ENCODE measurements at regions not wholly inside any gene's neighbourhood (a gene's known extent, or its start where the extent isn't known, plus 50 kb on each side); places are given as distances from the start of the nearest gene placed in this dataset.

DNA sequence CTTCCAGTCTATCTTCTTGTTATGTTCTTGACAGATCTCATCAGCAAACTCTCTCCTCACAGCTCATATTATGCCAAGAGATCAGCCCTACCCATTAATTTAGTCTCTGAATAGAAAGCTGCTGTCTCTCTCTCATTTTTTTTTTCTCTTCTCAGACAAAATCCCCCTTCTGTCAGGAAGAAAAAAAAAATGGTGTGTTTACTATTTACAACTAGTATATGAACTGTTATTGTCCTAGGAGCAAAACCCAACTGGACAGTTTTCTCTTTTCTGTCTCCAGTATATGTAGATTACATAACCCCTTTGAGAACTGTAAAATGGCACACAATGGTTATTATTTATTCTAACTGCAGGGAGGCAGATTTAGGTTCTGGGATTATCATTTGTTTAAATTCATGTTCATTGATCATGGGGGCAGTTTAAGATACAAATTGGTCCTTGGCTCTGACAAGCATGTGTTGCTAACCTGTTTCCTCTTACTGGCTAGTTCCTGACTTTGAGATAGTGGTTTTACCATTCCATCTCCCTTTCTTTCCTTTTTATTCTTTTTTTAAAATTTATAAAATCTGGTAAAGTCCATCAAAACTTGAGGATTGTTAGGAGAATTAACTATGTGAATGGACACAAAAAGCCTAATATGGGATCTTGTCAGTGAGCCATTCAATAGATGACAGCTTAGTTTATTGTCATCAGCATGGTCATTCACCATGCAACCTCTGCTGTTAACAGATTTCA lies 210.0 kb upstream of the PAPPA start:
- DNase-seq (ENCODE audit: low read depth), result no peak

DNA sequence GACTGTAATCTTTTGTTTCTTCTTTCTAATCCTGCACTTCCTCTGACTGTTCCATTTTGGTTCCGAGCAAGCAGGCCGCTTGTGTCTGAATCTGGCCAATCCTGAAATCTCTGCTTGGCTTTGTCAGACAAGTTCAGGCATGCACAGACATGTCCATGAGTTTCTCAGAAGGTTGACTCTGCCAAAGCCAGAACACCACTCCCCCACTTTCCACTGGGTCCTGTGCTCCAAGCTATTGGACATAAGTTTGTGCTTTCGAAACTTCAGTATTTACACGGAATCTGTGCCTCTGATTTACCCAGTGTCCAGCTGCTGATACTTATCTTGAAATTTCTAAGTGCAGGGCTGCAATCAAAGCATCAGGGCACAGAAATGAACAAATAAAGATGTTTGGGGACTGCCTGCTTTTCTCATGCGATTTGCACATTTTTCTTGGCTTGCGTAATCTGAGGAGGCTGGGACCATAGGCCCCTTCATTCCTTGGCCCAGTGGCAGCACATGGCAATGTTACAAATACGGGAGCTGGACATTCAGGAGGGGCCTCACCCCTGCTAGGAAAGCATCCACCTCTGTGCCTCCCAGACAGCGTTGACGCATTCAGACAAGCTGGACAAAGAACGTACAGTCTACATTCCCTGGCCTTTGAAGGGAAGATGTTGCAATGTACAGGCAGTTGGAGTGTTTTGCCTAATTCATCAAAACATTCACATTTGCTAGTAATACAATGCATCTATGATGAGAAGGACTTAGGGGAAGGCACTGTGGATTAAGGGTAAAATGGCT lies 209.2 kb upstream of the PAPPA start:
- peak; percentile 100 for DNase-seq (ENCODE audit: low read depth)

DNA sequence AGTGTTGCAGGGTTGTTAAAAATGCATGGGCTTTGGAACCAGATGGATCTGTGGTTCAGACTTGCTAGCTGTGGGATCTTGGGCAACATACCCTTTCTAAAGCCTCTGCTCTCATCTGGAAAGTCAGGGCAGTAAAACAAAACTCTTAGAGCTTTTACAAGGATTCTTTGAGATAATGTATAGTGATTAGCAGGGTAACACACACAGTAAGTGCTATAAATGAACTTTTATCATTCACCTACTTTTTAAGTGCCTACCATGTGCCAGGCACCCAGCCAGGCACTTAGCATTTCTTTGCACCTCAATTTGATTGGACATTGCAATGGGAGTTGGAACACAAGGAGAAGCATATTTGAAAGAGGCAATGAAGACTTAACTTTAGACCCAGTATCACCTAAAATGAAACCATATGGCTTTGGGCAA lies 208.6 kb upstream of the PAPPA start:
- peak; percentile 35 for DNase-seq (ENCODE audit: low read depth)

DNA sequence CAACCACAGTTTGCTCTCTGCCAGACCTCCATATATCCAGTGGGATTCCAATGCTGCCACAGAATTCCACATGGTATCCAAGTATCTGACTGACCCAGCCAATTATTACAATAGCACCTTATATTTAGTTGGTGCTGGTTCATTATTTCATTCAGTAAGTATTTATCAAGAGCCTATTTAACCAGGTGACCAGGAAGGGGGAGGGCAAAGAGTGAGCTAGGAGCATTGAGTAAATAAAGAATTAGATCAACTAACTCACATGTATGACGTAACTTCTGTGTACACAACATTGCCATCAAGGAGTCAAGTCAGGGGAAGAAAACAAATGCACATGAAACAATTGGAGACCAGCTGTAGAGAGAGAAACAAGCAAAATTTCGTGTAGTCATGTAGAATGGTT lies 207.1 kb upstream of the PAPPA start:
- no peak for DNase-seq (ENCODE audit: low read depth)

DNA sequence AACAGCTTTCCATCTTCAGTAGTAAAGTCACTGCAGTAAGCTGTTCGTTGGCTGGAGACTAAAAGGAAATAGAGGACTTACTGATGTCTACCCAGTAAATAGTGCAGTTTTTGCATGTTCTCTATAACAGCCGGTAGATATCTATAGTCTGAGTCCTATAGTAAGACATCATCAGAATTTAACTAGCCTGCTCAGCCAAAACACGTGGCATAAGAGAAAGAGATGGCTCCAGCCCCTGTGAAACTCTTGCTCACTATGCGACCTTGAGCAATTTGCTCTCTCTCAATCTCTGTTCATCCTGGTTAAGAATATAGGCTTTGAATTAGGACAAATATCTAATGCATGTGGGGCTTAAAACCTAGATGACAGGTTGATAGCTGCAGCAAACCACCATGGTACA lies 201.6 kb upstream of the PAPPA start:
- no peak for DNase-seq (ENCODE audit: low read depth)

DNA sequence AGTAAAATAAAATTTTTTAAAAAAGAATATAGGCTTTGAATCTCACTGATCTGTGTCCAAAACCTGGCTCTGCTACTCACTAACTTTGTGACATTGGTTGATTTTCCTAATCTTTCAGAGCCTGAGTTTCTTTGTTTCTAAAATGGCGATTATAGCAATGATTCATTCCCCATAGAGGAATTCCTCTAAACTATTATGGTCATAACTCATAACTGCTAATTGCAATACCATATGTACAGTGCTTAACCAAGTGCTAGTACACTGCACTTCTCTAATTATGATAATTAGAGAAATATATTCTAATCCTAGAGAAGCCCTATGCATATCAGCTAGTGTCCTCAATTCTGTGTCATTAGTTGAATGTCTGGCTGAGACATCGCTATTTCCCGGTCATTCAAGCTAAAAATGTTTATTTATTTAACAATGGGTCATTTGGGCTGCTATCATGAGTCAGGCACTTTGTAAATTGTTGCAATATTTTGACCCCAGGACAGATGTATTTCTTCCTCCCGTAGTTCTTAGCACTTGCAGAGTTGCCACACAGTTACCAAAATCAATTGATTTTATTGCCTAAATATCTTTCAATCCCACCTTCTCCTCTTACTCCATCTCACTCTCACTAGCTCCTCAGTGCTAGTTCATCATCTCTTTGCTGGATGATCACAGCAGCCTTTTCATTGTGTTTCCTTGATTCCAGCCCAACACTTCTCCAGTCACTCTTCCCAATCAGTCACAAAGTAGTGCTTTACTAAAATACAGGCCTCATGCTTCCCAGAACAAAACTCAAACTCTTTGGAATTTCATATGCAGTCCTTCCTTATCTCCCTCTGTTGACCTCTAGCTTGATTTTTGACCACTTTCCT lies 200.9 kb upstream of the PAPPA start:
- peak; percentile 36 for DNase-seq (ENCODE audit: low read depth)

DNA sequence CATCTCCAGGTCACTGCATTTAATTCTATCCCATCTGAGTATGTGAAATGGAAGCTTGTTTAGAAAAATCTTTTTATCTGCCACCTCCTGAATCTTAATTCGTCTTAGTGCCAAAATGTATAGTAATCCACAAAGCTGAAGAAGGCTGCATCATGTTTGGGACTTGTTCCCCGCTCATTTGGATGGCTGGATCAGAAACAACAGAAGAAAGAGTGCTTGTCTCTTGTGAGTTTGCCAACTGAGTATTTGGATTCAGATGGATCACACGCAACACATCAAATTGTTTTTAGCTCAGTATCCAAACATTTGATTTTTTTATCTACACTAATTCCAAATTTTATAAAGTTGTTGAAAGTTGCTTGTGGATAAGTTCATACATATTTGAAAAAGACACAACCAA lies 197.2 kb upstream of the PAPPA start:
- DNase-seq (ENCODE audit: low read depth), result no peak

DNA sequence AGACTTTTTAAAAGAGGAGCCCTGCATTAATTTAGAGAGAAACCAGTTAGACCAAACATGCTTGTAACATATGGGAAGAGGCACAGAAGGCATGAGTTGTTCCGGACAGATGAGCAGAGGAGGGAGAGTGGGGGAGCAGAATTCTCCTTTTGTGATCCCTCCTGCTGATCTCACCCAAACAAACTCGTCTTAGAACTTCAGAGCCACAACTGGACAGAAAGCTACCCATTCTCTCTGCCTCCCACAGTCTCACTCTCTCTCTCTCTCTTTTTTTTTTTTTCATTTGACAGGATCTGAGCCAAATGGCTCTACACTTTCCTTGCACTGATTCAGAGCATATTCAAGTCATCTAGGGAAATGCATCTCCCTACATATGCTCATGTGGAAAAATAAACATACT lies 196.0 kb upstream of the PAPPA start:
- no peak for DNase-seq (ENCODE audit: low read depth)

DNA sequence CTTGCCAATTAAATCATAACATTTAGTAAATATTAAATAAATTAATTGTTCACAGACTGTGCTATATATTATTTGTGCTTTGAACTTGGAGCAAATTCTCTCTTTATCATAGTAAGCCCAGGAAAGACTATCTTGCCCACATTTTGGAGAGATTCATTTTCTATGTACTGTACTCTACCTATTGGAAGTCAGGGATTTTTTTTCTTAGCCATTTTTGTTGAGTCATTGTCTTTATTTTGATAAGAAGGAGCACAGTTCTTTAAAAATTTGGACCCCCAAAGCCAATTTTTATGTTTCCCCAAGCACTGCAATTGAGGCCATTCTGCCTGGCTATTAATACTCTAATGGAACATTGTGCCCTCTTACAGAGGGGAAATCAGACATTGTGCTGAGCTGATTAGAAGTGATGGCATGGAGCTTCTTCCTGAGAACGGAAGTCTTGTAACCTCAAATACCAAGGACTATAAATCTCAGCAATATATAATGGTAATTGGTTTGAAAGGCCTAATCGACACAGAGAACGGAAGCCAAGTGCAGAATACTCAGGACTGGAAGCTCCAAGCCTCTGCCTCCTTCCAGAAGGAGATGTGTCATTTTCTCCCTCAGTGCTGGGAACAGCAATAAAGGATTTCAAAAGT lies 188.8 kb upstream of the PAPPA start:
- no peak for DNase-seq (ENCODE audit: low read depth)

DNA sequence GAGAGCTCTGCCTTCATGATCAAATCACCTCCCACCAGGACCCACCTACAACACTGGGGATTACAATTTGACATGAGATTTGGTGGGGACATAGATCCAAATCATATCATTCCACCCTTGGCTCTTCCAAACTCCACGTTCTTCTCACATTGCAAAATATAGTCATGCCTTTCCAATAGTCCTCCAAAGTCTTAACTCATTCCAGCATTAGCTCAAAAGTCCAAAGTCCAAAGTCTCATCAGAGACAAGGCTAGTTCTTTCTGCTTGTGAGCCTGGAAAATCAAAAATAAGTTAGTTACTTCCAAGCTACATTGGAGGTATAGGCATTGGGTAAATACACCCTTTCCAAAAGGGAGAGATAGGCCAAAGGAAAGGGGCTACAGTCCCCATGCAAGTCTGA lies 186.9 kb upstream of the PAPPA start:
- no peak for DNase-seq (ENCODE audit: low read depth)

DNA sequence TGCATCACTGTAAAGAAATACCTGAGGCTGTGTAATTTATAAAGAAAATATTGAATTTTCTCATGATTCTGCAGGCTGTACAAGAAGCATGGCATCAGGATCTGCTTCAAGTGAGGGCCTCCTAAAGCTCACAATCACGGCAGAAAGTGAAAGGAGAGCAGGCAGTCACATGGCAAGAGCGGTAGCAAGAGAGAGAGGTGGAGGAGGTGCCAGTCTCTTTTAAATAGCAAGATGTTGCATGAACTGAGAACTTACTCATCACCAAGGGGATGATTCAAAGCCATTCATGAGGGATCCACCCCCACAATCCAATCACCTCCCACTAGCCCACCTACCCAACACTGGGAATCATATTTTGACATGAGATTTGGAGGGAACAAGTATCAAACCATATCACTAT lies 184.5 kb upstream of the PAPPA start:
- no peak for DNase-seq (ENCODE audit: low read depth)

DNA sequence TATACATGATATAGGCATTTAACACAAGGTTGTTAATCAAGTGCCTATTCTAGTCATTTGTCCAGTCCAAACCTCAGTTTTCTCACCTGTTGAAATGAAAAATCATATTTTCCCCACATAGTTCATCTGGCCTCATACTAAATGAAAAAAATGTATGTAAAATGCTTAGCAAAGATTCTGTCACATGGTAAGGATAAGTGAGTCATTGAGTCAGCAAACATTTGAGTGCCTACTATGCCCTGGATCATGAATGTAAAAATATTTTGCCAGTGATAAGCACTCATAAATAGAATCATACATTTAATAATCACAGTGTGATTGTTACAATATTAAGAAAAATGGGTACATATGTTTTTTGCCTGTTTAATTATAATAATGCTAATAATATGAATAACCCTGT lies 181.2 kb upstream of the PAPPA start:
- DNase-seq (ENCODE audit: low read depth), result no peak

DNA sequence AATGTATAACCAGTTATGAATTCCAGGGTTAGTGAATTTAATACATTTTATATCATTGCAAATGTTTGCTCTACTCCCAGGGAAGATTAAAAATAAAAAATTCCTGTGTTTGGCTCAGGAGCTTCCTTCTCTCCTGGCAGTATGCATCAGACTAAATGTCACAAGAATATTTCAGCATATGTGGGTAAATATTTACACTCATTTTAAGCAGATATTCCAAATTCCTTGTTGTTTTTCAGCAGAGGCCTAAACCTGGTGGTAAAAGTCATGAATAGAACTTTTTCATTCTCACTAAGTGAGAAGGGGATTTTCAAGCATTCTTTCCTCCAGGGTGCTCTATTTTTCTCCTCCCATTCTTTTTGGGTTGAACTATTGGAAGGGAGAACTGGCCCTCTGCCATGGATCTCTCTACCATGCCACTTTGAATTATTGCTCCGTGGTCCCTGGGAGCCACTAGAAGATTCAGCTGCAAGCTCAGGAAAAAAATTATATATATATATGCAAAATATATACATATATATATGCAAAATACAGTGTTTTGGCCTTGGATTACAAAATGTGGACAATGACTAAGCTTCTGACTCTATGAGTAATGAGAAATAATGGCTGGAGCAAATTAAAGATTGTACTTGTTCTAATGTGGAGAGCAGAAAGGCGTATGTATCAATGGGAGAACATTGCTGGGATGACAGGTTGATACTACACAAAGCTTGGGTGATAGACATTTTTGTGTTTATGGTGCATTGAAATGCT lies 180.6 kb upstream of the PAPPA start:
- DNase-seq (ENCODE audit: low read depth), result no peak

DNA sequence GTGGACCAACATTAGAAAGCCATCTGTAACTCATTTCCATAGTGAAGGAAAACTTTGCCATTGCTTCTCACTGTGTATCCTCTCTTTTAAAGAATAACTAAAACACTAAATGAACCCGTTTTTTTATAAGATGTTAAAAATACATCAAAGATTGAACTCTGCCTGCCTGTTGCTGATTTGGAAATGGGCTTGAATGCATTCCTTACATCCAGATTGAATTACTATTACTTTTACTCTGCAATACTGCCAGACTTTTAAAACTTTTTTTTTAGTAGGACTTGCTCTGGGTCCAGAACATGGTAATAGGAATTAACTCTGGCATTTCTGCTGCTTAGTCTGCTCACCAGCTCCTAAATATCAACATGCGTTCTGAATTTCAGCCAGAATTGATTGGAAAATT lies 176.8 kb upstream of the PAPPA start:
- DNase-seq (ENCODE audit: low read depth), result no peak

DNA sequence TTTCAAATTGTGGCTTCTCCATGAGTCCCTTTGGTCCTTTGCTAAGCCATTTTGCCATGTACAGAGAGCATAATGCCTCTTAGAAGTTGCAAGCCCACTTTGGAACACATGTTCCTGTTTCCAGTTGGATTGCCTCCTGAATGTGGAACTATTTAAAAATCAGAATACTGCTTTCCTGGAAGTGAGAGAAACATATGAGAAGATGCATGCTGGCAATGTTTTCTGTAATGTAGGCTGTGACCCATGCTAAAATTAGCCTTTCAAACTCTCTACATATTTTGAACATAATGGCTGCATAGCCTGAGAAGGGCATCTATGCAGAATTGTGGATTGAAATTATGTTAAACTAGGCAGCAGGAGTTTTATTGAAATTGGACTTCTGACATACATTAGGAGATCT lies 175.5 kb upstream of the PAPPA start:
- DNase-seq (ENCODE audit: low read depth), result no peak

DNA sequence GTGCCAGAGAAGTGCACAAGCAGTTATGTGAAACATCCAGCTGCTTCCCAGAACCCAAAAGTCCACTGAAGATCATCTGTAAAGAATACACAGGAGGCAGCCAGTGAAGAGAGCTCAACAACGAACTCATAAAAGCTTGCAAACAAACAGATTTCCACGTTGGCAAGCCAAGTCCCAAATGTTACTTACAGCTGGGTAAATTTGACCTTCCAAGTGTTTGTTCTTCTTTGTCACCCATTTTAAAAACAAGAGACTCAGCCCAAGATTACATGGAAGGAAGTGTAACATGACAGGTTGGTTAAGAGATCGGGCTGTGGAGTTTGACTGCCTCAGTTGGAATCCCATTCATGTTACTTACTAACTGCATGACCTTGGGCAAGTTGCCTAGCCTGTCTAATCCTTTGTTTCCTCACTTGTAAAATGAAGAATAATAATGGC lies 174.9 kb upstream of the PAPPA start:
- no peak for DNase-seq (ENCODE audit: low read depth)

DNA sequence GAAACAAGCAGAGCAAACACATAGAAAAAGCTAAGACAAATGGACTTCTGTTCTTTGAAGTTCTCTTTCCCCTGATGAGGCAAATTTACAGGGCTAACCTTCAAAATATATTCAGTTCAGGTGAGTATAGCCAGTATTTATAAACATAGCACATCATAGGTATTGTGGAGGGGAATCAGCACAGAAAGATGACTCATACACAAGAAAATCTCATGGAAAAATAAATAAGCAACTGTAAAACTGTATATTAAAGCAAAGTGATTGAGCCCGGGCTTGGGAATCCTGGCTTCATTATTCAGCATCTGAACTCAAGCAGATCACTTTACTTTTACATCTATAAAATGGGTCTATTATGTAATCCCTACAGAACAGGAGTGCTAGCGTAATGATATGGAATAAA lies 173.5 kb upstream of the PAPPA start:
- no peak for DNase-seq (ENCODE audit: low read depth)

DNA sequence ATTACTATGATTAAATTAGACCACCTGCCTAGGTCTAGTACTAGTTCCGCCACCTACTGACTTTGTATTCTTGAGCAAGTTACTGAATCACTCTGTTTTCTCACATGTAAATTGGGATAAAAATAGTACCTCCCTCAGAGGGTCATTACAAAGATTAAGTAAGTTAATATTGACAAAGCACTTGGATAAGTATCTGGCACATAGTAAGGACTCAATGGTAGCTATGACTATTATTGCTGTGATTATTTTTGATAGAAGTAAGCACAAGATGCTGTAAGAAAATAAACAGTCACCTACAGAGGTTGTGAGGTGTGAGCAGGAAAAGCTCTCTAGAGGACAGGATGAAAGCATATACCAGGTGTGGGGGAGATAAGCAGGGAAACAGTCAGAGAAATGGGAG lies 173.1 kb upstream of the PAPPA start:
- no peak for DNase-seq (ENCODE audit: low read depth)

DNA sequence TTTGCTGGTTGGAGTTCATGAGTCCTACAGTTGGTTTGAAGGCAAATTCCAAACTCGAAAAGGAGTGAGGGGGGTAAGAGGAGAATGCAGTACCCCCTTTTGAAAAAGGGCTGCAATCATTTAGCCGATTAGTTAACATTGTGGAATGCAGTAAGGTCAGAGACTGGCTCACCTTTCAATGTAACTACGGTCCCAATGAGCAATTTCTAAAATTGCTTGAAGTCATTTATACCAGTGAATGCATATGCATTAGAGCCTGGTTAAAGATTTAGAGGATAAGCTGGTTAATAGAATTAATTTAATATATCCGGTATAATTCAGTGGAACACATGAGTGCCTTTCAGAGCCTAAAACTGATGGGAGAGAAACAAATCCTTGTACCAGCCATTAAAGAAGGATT lies 172.6 kb upstream of the PAPPA start:
- no peak for DNase-seq (ENCODE audit: low read depth)

DNA sequence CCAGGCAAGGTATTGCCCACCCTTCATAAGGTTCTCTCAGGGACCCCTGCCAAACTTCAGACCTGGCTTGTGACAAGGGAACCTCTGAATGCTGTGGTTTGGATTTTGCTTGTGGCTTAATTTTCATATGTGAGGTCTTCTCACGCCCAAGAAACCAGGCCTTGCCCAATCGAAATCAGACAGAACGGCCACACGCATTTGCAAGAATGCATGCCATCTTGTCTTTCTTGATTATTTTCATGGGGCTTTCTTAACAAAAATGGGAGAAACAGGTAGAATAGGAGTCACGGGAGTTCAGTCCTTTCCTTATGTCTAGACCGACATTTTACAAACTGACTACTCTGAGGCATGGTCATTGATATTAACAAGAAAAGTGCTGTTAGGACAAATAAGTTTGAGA lies 170.2 kb upstream of the PAPPA start:
- DNase-seq (ENCODE audit: low read depth), result no peak

DNA sequence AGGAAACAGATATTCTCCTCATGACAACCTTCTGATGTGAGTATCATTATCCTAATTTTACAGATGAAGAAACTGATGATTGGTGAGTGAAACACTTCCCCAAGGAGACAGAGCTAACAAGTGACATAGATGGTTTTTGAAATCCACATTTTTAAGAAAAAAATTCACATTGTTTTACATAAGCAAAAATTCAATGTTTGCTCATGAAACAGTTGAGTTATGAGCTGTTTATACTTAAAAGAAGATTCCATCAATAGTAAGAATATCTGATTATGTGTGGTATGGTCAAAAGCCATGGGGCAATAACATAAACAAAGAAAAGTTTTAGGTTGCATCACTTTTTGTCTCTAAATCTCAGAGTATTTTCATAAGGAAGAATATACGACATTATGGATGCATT lies 167.9 kb upstream of the PAPPA start:
- no peak for DNase-seq (ENCODE audit: low read depth)

DNA sequence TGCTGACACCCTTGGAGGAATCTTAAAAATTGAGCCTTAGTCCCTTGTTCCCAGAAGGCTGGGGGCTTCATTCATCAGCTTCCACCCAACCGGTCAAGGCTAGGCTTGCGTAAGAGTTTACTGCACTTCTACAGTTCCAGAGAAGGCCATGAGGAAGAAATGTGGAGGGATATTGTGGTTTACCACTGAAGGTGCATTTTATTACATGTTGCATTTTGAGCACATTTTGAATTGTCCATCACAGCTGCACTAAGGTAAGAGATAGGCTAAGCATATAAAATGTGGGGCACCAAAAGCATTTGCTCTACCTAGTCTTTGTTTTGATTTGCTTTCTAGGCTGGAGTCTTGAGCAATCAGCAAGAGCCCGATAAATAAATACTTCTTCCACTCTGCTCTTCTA lies 167.1 kb upstream of the PAPPA start:
- no peak for DNase-seq (ENCODE audit: low read depth)

All from fibroblast of the conjunctiva (primary cell).